GM18868 (cell line): ENCODE measurements at regions not wholly inside any gene's neighbourhood (a gene's known extent, or its start where the extent isn't known, plus 50 kb on each side); places are given as distances from the start of the nearest gene placed in this dataset.
"Not testable (repeated sequence)": the region's sequence is repeated elsewhere in the genome, so short reads cannot be mapped to it uniquely, and the experiment has no call there.

Source experiments
- ATAC-seq: cut with Tn5 transposase; IDR thresholded peaks from one replicate; pipeline ENCODE4 v1.9.1; 2021; ENCODE audit warnings: mild to moderate bottlenecking, moderate library complexity; ENCODE audit not compliant: unreplicated experiment

DNA sequence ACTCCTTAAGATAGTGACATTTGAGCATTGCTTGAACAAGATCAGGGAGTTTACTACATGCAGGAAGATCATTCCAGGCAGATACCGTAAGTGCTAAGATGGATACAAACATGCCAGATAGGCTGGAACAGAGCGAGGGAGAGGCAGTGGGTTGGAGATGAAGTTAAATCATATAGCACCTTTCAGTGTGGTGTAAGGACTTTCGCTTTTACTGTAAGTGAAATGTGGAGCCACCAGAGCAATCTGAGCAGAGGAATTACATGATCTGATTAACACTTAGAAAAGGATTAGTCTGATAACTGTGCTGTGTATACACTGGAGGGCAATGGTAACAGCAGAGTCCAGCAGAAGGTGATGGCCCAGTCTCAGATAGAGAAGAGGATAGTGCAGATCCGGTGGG, 163.0 kb upstream of the SSTR1 start:
- no peak for ATAC-seq

DNA sequence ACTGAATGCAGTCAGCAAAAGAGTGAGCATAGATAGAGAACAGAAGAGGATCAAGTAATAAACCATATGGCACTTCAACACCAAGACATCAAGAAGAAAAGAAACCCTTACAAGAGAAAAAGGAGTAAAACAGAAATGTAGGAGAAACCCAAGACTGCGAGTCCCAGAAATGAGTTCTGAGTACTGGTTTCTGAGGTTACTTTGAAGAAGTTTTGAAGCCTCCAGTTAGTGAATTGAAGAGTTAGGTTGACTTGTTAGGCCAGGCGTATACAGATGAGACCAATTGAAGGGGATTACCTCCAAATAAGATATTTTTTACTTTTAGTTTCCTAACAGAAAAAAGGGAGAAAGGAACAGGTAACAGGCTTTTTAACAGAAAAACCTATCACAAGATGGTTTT, 162.2 kb upstream of the SSTR1 start:
- ATAC-seq, result no peak

DNA sequence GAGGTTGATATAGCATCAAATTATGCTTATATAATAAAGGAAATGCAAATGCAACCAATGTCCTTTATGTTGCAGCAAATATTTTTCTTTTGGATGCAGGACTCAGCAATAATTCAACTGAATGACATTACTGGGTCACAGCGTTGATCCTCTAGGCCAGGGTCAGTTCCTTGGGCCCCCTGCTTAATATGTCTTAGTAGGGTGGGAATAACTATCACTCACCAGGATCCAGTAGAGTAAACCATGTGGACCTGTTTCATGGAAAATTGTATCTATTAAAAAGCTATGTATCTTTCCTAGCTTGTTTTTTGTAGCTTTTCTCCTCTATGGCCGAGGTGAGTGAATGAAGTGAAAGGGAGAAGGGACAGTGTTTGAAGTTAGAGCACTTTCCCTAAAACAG, 161.5 kb upstream of the SSTR1 start:
- no peak for ATAC-seq

DNA sequence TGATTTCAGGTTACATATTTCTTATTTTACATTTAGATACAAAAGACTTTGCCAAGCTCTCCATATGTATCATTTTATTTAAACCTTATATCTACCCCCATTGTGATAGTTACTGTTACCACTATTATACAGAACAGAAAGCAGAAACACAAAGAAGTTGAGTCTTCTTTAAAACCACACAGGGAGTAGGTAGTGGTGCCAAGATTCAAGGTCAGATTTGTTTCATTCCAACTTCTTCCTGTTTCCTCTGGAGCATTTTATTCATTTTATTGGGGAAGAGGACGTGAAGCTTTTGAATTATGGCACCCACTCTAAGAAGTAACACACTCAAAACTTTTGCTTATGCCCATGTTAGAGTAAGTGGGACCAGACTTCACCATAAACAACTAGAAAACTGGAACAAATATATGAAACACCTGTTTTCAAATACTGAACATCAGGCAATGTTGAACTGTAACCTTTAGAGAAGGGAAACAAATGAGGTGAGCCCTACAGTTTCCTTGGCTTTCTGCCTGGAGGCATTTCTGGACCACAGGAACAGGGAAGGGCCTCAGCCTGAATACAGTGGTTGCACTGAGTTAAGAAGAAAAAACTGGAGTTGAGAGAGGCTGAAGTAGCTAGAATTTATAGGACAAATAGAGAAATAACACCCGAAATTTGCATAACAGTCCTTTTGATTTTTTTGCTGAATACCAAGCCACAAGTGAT, 160.4 kb upstream of the SSTR1 start:
- ATAC-seq, result no peak

DNA sequence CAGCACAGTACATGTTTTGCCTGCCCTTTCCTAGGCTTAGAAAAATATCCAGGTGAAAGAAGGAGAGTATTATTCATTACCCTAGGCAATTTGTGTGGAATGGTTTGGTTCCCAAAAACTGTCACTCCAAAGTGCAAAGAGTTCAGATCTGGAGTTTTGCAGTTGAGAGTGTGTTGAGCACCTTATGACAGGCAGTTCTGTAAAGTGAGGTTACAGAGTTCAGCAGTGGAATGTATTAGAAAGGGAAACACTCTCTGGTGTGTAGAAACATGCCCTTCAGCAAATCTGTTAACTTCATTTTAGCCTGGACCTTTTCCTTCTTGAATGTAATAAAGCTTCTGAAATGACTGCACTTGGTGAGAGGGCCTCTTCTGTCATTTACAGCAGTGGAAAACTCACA, 154.0 kb upstream of the SSTR1 start:
- no peak for ATAC-seq

DNA sequence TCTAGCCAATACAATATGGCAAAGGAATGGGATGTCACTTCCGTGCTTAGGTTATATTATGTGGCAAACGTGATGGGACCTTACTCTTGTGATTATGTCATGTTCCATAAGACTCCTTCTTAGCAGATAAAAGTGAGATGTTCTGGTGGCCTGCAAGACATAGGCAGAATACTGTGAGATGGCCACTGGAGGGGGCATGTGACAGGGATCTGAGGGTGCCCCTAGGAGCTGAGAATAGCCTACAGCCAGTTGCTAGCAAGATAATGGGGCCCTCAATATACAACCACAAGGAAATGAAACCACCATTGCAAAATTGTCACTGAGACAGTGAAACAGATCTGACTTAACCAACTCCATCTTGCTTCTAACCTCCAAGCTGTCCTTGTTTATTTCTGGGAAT, 151.4 kb upstream of the SSTR1 start:
- ATAC-seq, result no peak

DNA sequence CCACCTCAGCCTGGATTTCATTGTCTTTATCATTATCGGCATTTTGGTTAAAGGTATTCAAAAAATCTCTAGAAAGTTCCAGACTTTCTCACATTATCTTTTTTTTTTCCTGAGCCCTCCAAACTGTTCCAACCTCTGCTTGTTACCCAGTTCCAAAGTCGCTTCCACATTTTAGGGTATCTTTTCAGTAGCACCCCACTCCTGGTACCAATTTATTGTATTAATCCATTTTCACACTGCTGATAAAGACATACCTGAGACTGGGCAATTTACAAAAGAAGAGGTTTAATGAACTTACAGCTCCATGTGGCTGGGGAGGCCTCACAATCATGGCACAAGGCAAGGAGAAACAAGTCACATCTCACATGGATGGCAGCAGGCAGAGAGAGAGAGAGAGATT, 145.5 kb upstream of the SSTR1 start:
- ATAC-seq, result not testable (repeated sequence)

DNA sequence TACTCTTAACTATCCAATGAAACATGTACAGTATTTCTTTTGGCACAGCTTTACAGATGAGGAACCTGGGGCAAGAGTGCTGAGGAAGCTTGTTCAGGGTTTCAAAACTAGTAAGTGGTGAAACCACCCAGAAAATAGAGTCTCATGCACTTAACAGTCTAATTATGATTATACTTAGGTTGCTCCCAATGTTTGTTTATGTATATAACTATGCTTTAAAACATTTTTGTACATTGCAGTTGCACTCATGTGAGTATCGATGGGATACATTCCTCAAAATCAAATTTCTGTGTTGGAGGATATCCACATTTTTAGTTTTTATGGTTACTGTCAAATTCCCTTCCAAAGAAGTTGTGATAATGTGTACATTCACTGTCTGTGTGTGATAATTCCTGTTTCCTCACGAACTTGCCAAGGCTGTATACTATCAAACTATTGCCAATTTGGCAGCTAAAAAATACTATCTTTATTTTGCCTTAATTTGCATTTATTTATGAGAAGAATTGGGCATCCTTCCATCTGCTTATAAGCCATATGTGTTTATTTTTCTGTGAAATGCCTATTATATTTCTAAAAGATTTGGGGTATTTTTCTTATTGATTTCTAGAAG, 143.9 kb upstream of the SSTR1 start:
- no peak for ATAC-seq

DNA sequence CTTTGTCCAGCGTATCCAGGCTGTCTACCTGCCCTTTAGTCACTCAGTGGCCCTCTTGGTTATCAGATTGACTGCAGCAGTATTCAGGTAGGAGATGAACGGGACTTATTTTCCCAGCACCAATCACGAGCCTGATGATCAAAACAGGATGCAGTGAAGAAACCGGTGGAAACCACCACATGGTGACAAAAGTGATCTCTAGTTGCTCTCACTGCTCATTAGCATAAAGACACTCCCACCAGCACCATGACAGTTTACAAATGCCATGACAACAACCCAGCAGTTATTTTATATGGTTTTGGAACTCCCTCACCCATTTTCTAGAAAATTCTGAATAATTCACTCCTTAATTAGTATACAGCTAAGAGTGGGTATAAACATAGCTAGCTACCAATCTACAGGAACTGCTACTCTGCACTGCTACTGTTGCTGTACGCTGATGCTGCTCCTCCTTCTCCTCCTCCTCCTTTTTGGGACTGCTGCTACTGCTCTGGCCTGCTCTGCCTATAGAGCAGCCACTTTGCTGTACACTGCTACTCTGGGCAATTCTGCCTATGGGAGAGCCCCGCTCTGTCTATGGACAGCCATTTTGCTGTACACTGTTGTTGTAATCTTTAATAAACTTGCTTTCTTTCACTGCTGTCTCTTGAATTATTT, 142.5 kb upstream of the SSTR1 start:
- no peak for ATAC-seq

DNA sequence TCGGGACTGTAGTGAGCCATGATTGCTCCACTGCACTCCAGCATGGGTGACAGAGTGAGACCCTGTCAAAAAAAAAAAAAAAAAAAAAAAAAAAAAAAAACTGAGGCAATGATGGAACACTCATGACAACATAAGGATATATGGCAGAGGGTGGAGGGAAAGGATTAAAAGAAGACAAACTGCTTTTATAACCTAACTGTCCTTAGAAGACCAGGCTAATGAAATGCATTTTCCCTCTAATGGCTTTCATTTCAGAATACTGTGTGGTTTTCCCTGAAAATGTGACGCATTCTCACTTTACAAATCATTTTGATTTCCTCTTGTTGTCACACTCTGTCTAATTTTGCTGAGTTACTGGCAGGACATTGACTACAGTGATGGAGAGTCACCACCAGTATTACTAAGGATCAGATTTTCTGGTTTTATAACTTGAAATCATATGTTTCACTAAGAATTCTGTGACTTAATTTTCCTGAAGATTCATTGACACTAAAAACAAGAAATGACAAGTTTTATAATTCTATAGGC, 137.6 kb upstream of the SSTR1 start:
- no peak for ATAC-seq

DNA sequence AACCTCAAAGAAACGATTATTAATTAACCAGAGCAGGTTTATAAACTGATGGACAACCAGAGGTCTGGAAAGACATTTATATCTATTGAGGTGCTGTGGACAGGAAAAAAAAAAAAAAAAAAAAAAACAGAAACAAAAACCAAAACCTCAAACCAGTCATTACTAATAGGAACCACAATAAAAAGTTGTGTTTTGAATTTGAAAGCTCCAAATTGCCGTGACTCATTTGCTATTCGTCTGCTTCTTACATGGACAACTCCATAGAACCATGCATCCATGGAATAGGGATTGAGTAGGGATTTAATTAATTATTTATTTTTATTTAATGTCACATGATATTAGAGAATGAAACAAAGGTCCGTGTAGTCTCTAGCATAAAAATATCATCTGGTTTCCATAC, 134.1 kb upstream of the SSTR1 start:
- ATAC-seq, result no peak

DNA sequence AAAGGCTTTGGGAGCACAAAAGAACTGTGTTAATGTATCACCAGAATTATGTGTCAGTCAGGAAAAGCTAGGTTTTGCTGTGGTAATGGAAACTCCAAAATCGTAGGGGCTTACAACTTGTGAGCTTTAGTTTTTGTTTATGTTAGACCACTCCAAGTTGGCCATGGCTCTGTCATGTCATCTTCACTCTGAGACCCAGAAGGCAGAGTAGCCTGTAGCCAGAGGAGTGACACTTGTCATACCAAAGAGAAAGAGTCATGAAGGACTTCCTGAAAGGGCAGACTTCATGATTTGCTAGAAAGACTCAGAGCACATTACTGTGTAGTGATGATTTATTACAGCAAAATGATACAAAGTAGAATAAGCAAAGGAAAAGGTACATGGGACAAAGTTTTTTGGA, 133.6 kb upstream of the SSTR1 start:
- no peak for ATAC-seq

DNA sequence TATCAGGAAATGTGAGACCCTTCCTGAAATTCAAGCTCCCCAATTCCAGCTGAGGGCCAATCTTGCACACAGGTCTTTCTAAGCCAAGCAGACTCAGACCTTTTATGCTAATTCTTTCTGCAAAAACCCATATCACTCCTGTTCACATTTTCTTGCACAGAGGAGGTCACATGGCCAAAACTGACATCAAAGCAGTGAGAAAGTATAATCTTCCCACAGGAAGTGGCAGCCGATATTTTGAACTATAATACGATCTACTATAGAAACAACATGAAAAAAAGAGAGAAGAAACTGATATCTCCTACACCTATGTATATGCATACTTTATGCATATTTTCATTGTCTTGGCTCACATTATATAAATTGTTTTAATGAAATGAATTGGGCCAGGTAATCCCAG, 132.9 kb upstream of the SSTR1 start:
- ATAC-seq, result no peak

DNA sequence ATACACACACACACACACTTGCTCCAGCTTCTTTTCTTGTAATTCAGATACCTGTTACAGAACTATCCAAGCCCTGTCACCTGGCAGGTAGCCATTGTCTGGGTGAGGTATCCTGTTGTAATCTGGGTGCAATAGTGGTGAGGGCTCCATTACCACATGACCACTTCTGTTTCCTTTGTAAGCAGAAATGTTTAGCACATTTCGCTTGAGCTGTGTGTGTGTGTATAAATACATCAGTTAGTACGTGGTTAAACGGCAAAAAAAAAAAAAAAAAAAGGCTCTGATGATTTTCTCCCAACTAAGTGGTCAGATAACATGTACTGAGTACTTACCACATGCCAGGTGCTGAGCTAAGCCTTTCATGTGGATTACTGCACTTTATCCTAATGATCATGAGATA, 129.3 kb upstream of the SSTR1 start:
- ATAC-seq, result no peak

DNA sequence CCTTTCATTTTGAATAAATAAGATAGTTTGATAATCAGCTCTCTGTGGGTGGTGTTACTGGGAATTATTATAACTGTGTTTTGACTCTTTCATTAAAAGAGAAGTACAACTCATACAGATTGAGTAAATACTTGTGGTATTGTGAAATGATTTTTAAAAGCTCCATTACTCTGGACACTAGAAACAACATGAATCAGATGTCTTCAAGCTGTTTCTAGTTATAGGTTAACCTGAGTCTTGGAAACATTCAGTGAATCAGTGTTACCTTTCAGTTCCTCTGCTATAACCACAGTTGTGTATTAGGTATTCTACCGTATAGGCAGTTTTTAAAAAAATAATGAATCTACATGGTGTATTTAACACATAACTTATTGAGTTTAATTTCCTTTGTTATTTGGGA, 128.4 kb upstream of the SSTR1 start:
- ATAC-seq, result no peak

DNA sequence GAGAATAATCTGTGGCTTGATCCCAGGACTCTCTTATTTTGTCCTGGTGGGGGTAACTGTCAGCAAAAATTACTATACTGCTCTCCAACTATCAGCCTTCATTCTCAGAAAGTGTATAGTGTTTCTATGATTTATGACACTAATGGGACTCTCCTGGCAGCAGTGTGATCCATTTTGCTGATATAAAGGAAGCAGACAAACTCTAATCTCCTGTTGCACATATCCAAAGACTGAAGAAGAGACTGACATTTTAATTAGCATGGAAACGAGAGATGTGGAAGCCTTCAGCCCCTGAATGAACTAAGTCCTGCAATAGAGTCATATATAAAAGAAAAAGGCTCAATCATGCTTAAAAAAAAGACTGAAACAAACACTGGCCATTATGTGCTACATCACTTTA, 127.8 kb upstream of the SSTR1 start:
- ATAC-seq, result no peak

DNA sequence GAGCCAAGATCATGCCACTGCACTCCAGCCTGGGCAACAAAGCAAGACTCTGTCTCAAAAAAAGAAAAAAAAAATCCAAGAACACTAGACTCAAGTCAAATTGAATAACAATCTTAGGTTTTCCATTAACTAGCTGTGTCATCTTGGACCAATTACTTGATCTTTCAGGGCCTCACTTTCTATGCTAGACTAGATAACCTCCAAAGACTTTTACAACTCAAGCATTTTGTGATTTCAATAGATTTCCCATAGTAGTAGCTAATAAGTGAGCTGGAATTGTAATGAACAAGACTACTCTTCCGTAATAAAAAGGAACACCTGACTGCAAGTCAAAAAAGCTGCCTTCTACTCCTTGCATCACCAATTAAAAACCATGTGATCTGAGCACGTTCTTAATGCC, 127.0 kb upstream of the SSTR1 start:
- no peak for ATAC-seq

DNA sequence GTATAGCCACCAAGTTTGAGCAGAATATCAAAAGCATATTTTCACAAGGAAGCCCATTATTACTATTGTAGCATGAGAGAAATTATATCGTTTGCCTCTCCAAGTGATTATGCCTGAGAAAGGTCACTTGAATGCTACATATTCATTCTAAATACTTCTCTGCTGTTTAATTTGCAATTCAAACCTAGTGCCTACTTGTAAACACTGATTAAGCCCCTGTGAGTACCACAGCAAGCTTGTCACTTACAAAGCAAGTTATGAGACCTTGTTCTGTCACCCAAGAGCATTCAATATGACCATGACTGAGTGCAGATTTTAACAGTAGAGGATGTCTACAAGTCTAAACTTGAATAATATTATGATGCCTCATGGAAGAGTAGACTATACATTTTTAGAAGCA, 124.7 kb upstream of the SSTR1 start:
- no peak for ATAC-seq

DNA sequence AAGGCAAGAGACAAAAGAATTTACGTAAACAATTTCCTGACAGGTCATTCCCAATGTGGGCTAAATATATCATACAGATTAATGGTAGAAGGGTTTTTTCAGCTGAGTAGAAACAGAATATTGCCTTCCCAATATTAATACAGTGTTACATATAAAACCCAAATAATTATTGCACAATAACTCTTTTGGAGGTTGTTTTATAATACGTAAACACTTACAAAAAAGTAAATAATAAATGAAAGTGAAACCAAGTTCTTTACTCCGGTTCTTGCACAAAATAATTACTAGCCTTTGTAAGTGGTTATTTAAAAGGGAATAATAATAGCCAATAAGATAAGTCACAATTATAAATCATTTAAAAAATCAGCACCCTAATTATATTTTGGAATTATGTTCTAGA, 118.6 kb upstream of the SSTR1 start:
- ATAC-seq, result no peak

DNA sequence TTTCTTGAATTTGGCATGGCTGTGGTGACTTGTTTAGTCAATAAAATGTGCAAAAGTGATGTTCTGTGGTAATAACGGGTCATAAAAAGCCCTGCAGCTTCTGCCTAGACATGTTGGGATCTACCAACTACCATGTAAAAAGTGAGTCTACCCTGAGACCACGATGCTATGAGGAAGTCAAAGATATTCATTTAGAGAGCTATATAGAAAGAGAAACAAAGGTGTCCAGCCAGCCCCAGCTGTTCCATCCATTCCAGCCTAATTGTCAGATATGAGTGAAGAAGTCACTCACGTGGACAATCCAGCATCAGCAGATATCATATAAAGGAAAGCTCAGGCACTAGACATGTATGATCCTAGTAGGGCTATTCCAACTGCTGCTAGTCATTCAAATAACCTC, 117.2 kb upstream of the SSTR1 start:
- no peak for ATAC-seq

DNA sequence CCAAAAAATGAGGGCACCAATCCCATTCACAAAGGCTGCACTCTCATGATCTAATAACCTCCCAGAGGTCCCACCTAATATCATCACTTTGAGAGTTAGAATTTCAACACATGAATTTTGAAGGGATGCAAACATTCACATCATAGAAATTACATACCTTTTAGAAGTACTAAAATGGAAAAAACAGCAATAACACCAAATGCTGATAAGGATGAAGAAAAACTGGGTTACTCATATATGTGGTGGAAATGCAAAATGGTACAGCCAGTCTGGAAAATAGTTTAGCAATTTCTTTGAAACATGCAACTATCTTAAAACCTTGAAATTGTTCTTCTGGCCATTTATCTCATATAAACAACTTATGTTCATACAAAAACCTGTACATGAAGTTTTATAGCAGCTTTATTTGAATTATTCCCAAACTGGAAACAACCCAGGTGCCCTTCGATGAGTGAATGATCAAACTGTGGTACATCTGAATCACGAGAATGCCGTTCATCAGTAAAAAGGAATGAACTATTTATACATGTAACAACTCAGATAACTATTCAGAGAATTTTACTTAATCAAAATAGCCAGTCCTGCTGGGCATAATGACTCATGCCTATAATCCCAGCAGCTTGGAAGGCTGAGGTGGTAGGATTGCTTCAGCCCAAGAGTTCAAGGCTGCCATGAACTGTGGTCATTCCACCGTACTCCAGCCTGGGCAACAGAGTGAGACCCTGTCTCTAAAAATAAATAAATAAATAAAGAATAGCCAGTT, 109.4 kb upstream of the SSTR1 start:
- ATAC-seq, result no peak

DNA sequence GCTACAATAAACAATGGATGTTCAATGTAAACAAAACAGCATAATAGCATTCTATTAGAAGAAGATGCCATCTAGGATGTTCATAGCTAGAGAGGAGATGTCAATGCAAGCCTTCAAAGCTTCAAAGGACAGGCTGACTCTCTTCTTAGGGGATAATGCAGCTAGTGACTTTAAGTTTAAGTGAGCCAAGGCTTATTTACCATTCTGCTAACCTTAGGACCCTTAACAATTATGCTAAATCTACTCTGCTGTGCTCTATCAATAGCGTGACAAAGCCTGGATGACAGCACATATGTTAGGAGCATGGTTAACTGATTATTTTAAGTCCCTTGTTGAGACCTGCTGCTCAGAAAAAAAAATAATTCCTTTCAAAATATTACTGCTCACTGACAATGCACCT, 106.0 kb upstream of the SSTR1 start:
- no peak for ATAC-seq
